NCI-H748 treated with DMSO at 0.1 percent for 48 hours (cell line): ENCODE measurements at regions not wholly inside any gene's neighbourhood (a gene's known extent, or its start where the extent isn't known, plus 50 kb on each side); places are given as distances from the start of the nearest gene placed in this dataset.
A peak's percentile ranks its signal among the peaks of the same experiment; 100 is the strongest.

Experiments
- DNase-seq: peaks from one replicate; lab custom pipeline; 2025; lab: John Stamatoyannopoulos, UW

DNA sequence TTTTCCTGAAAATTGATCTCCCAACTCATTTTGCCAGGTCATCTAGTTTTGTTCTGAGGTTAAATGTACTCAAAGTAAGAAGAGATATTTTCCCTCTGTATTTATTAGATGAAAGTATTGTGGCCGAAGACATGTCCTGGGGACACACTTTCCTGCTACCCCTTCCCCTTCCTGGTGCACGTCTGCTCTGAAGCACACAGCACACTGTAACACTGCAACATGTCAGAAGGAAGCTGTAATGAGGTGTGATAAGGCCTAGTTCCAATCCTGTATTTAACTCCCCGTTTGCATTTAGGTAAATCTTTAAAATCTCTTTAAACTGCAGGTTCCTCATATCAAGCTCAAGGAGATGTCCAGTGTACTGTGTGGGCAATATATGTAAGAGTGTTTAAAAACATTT, 99.4 kb downstream of the HDGFL1 start:
- no peak for DNase-seq

- no peak for DNase-seq
Measured at GRCh38 chr6:22670605-22671004, 101.2 kb downstream of the HDGFL1 start.

DNA sequence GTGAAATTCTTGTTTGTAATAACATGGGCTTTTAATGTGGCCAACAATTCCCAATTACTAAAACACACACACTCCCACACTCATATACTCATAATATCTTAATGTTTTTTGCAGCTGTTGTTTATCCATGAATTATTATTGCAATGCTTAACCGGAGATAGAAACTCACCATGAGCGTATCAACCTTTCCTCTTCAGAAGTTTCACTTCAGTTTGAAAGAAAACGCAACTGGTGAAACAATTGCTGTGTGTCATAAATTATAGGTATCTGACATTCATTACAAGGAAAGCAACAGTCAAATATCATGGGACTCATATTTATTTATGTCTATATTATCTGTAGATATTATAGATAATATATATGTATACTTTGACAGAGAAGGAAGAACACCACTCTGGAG, 104.1 kb downstream of the HDGFL1 start:
- DNase-seq: no peak

DNA sequence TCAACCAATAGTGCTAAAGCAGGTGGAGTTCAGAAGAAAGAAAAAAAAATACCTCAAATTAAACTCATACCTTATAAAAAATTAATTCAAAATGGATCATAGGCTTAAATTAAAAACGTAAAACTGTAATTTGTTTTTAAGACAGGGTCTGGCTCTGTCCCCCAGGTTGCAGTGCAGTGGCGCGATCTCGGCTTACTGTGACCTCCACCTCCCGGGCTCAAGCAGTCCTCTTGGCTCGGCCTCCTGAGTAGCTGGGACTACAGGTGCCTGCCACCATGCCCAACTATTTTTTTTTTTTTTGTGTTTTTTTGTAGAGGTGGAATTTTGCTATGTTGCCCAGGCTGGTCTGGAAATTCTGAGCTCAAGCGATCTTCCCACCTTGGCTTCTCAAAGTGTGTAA, 111.6 kb downstream of the HDGFL1 start:
- DNase-seq: no peak

GRCh38 chr6:22681761-22682160, 112.4 kb downstream of the HDGFL1 start:
- DNase-seq: no peak

DNA sequence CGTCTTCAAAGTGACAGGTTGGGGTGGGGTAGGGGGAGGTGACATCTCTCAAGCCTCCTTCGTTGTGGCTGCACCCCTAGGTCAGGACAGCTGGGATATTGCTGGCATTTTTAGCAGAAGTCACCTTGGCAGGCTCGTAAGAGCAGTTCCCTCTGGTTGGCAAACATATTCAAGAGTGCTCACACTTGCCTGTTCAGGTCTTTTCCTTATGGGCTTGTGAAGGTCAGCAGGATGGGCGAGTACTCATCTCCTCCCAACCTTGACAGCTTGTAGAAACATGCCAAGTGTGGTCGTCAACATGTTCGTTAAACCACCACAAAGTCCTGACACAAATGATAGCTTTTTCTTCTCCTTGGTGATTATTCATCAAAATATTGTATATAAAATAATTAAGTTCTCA, 113.6 kb downstream of the HDGFL1 start:
- no peak for DNase-seq

DNA sequence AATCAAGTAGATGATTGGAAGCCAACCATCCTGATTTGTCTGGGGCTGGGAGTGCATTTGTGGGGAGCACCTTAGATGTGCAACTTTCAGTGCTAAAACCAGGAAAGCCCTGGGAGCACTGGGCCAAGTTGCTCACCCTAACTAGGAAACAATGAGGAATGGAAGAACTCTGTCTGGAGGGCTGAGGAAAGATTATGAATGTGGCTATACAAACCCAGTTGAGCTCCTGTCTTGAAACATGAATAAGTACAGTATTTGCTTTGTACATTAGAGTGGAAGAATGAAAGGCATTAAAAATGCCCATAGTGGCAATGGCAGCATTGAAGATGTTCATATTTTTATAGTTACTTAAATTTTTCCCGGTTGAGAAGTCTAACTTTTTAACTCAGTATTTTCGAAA, 121.1 kb downstream of the HDGFL1 start:
- DNase-seq: no peak

DNA sequence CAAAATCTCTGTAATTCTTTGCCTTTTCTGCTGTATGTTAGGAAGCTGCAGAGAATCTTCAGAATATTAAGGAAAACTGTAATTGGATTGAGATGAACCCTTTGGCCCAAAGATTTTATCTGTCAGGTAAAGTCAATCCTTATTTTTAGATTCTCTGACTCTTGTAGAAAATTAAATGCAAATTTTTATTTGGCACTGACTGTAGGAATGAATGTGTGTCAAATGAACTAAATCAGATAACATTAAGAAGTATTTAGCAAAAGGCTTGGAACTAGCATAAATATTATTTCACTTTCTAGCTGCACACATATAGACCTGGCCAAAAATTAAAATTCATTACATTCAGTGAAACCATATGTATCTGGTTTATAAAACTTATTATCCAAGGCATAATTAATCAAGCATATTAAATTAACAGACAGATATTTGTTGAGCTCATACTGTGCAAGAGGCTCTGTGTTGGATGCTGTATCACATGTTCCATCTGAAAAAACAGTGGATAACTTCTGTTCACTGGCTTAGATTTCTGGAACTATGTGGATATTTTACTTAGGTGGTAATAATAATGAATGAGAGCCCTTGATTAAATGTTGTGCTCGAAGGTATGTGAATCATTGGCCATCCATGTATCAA, 124.8 kb downstream of the HDGFL1 start:
- DNase-seq: no peak

GRCh38 chr6:22696481-22696880, 127.1 kb downstream of the HDGFL1 start:
- no peak for DNase-seq

DNA sequence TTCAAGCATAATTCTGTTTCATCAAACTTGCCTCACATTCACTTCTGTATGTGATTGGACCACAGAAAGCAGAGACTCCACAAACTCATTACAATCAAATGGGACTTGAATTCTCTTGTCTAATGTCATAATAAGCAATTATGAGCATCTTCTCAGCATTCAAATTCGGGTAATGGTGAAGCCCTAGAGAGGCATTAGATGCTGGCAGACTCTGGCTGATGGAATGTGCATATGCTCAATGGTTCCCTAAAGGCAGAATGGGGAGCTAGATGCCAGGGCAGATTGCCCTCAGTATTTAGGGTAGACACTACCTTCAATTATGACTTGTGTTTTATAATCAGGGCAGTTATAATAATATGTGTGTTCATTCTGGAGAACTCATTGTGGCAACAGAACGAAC, 127.9 kb downstream of the HDGFL1 start:
- DNase-seq: no peak

DNA sequence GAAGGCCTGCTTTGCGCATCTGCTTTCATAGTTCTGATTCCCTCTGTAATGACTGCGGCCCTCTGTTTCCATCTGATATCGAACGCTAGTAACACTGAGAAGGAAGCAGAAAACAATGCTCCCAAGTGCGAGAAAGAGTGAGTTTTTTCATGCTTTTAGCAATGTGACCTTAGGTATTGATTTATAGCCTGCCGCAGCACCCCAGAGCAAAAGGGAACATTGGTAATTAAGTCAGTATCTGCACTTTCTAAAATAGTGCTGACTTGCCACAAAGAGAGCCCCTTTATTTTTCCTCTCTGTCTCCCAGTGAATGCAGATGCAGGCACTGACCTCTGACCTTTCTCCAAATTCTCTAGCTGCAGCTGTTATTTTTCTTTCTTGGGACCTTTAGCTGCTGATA, 129.8 kb downstream of the HDGFL1 start:
- DNase-seq: no peak

DNA sequence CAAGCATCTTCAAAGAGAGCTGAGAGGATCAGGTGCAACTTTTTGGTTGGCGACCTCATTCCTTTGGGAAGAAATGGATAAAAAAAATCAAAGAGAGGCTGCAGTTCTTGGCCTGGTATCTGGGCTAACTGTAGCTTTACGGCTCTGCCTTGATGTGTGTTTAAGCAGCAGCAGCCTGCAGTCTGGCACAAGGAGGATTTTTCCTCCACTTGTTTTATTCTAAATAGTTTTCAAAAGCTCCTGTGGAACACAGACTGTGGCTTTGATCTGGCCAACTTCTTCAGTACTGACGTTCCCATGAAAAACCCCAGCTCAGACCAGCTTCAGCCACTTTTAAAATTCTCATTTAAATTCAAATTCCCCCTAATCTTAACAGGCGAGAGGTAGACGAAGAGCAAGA, 137.3 kb downstream of the HDGFL1 start:
- no peak for DNase-seq

DNA sequence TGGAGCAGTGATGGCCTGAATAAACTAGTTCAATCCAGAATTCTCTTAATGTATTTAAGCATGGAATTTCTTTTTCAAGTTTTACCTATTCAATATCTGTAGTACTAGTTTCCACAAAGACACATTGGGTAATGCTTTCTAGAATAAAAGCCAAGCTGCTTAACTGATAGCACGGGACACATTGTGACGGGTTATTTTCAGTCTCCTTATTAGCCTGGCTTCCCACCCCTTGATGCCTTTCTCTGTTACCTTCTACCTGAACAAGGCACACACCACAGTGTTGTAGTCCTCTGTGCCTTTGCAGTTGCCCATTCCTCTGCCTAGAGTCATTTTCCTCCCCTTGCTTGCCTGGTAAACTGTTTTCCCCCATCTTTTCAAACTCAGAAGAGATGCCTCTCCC, 139.1 kb downstream of the HDGFL1 start:
- no peak for DNase-seq

DNA sequence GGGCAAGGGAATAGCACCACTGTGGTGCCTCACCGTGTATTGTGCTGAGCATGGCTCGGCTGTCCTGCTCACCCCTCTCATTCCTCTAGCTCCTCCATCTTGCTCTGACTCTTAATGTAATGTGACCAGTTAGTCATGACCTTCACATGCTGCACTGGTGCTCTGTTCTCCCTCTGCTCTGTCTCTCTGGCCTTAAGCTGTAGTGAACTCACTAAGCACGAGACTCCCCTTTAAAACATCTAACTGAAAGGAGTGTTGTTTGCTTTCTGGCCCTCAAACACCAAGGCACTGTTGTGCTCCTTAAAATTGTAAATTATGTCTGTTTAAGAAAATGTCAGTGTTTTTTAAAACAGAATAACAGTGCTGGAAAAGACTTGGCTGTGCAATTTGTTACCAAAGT, 140.4 kb downstream of the HDGFL1 start:
- no peak for DNase-seq

DNA sequence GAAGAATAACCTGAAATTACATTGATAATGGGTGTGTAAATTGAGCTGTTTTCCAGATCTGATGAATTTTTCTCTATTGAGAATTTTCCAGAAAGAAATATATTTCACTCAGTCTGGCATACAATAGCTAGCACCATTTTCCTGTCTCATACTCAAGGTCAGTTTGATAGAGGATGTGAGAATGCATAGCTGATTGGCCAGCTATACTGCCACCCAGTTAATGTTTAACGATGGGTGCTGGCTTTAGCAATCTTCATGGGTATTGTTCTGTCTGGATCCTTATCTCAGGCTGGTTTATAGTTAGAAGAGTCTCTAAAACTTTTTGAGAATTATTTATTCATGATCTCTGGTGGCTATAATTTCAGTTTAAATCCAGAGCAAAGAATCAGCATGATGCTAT, 147.4 kb downstream of the HDGFL1 start:
- DNase-seq: no peak

- DNase-seq: peak; percentile 97
Measured at GRCh38 chr6:22717915-22718314, 148.5 kb downstream of the HDGFL1 start.

DNA sequence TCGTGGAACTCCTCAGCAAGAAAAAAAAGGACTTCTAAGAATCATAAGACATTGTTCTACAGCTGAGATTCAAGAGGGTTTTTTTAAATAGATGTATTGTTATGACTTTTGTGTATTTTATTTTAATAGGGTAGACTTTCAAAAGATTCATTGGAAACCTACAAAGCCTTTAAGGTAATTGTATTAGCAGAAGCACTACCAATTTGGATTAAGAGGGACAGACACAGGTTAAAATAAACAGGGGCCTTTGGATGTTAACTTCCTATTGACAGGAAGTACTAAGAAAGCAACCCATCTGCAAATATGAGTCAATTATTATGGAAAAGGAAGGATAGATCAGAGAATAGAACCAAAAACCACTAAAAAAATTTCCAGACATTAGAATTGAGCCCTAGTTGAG, 153.5 kb downstream of the HDGFL1 start:
- no peak for DNase-seq

DNA sequence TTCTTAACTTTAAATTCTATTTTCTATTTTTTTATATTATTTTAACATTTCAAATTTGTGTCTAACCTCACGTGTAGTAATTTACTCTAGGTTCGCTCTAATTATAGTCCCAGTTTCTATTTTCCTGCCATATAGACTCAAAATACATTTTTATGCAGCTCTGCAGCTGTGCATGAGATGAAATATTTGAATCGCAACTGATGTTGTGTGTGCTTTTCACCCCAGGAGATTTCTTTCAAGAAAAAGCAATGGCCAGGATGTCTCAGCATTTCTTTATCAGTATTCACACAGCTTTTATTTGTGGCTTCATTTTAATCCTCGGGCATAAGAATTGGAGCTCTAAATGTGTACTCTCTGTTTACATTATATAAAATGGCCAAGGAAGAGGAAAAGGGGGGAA, 157.6 kb downstream of the HDGFL1 start:
- DNase-seq: no peak

- DNase-seq: no peak
Measured at GRCh38 chr6:22727710-22728109, 158.3 kb downstream of the HDGFL1 start.

DNA sequence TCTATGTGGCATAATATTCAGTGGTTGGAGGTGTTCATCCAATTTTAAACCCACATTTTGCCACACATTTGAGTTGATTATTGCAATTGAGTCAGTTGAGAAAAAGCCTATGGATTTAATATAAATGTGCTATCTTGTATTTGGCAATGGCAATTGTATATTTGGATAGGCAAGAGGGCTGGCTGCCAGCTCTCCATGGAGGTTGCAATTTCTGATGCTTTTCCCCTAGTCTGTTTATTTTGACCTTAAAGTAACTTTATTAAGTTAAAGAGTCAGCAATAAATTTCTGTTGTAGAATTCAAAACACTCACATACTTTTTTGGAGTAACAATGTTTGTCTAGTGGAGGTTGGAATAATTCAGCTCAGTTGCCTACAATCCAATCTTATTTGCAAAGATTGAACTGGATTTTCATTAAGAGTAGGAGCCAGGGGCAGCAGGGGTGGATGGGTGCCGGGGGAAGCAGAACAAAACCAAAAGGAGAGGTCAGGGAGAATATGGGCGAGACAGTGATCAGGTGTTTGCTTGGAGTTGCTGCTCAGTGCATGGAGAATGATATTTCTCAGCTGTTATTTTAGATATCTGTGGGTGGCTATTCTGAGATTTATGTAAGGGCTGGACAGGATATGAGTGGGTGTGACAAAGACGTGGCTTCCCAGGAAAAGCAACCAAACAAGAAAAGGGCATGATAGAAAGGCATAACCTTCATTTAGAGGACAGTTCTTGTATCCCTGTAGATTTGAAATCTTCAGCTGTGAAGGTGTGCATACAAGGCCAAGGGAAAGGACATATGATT, 163.0 kb downstream of the HDGFL1 start:
- DNase-seq: no peak

DNA sequence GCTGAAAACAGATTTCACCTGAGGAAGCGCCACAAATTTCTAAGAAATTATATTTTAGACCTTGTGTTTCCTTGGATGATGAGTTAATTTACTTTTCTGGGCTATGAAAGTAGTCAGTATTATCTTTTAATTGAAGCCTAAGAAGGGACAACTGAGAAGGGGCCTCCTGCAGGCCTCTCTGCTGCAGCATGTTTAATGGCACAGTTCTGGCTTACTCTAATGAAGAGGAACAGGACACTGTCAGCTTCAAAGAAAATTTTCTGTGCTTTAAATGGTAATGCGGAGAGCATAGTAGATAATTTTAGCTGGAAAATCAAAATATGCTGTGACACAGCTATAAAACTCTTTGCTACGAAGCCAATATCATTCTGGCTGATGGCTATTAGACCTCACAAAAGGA, 167.4 kb downstream of the HDGFL1 start:
- no peak for DNase-seq

GRCh38 chr6:22737331-22737730, 168.0 kb downstream of the HDGFL1 start:
- DNase-seq: peak; percentile 65

- DNase-seq: no peak
Measured at GRCh38 chr6:22738194-22738593, 168.8 kb downstream of the HDGFL1 start.

GRCh38 chr6:22747571-22747970, 178.2 kb downstream of the HDGFL1 start:
- no peak for DNase-seq
